B cell (primary cell): ENCODE measurements at regions not wholly inside any gene's neighbourhood (a gene's known extent, or its start where the extent isn't known, plus 50 kb on each side); places are given as distances from the start of the nearest gene placed in this dataset.

Source experiments
- ATAC-seq: fragments of 200-7000 bp; cut with Tn5 transposase; one replicate; pipeline ENCODE4 v1.10.0; 2021; ENCODE audit warnings: low read depth, mild to moderate bottlenecking, moderate number of reproducible peaks, moderate library complexity
- CTCF ChIA-PET: fragments of 350-600 bp; sonication (Branson Sonifier 250); formaldehyde crosslinking; loops from one replicate; lab custom pipeline; 2021; ENCODE audit warnings: antibody characterized with exemption, inconsistent platforms; lab: Charles Lee
- POLR2A ChIA-PET: fragments of 350-600 bp; sonication (Branson Sonifier 250); formaldehyde crosslinking; loops from one replicate; lab custom pipeline; 2021; ENCODE audit warnings: antibody characterized with exemption; lab: Charles Lee
- DNase-seq: peaks from one replicate; pipeline ENCODE4 v3.0.0; 2013
- H2AFZ ChIP-seq: 2 replicates; pipeline ENCODE4 v1.6.1; 2012; ENCODE audit warnings: mild to moderate bottlenecking, low read depth, low read length; ENCODE audit not compliant: insufficient read depth, poor library complexity, severe bottlenecking
- H3K27ac ChIP-seq, 2 donors: 1 replicate in 1 of 2; 2 replicates in 1 of 2; pipeline ENCODE4 v1.5.1; 2012 to 2013; ENCODE audit warnings: low read length in 2 of 2, mild to moderate bottlenecking in 2 of 2, moderate library complexity in 1 of 2
- H3K27me3 ChIP-seq, 4 experiments: fragments of 200-600 bp in 1 of 4; sonication (generic) in 1 of 4; replicated peaks in 1 of 4; 1 replicate in 2 of 4; 2 replicates in 2 of 4; pipeline versions ENCODE4 v1.6.1 to v1.7.0; 2013 to 2016; ENCODE audit warnings: low read length in 3 of 4, mild to moderate bottlenecking in 2 of 4, mixed read lengths in 1 of 4, moderate library complexity in 1 of 4; ENCODE audit not compliant: insufficient read depth in 4 of 4, control insufficient read depth in 3 of 4; ENCODE audit errors: control extremely low read depth in 1 of 4
- H3K36me3 ChIP-seq, 2 experiments: replicated peaks in 1 of 2; 1 replicate in 1 of 2; 2 replicates in 1 of 2; pipeline versions ENCODE4 v1.6.1 to v1.7.1; 2013; ENCODE audit warnings: low read length in 1 of 2; ENCODE audit not compliant: insufficient read depth in 2 of 2, control insufficient read depth in 1 of 2; ENCODE audit errors: control extremely low read depth in 1 of 2, extremely low read depth in 1 of 2
- H3K4me1 ChIP-seq, 2 donors: fragments of 200-600 bp in 1 of 2; sonication (generic) in 1 of 2; 1 replicate in 1 of 2; 2 replicates in 1 of 2; pipeline versions ENCODE4 v1.5.1 to v1.6.1; 2013 to 2017; ENCODE audit warnings: low read length in 2 of 2; ENCODE audit not compliant: control insufficient read depth in 2 of 2, insufficient read depth in 2 of 2
- H3K4me2 ChIP-seq: replicated peaks from 2 replicates; pipeline ENCODE3; 2012; ENCODE audit warnings: mild to moderate bottlenecking, low read depth, low read length; ENCODE audit not compliant: poor library complexity, severe bottlenecking
- H3K4me3 ChIP-seq, 5 experiments: fragments of 200-600 bp in 1 of 5; sonication (generic) in 1 of 5; 1 replicate in 3 of 5; 2 replicates in 2 of 5; pipeline versions ENCODE4 v1.5.1 to v1.7.0; 2011 to 2016; ENCODE audit warnings: low read length in 4 of 5, mild to moderate bottlenecking in 4 of 5, low read depth in 2 of 5, control low read depth in 1 of 5, moderate library complexity in 1 of 5; ENCODE audit not compliant: insufficient read depth in 1 of 5; ENCODE audit errors: control extremely low read depth in 1 of 5, extremely low read depth in 1 of 5
- H3K79me2 ChIP-seq: fragments of 200-600 bp; sonication (generic); one replicate; pipeline ENCODE4 v1.6.0; 2016; ENCODE audit warnings: low read length; ENCODE audit not compliant: control insufficient read depth, insufficient read depth
- H3K9ac ChIP-seq: fragments of 200-600 bp; sonication (generic); 2 replicates; pipeline ENCODE4 v1.6.1; 2017; ENCODE audit warnings: mild to moderate bottlenecking, low read length, moderate library complexity
- H3K9me3 ChIP-seq, 3 donors: one replicate each; pipeline versions ENCODE4 v1.6.1 to v1.7.1; 2013; ENCODE audit warnings: low read length in 2 of 3; ENCODE audit not compliant: control insufficient read depth in 2 of 3, insufficient read depth in 1 of 3; ENCODE audit errors: control extremely low read depth in 1 of 3
- H4K20me1 ChIP-seq: 2 replicates; pipeline ENCODE4 v1.6.0; 2012; ENCODE audit warnings: mild to moderate bottlenecking, low read length; ENCODE audit not compliant: insufficient read depth, control insufficient read depth, poor library complexity, severe bottlenecking
- H3K27ac Mint-ChIP-seq: one replicate; pipeline ENCODE4 v1.8.0; 2021; ENCODE audit warnings: mixed read lengths
- H3K27me3 Mint-ChIP-seq: one replicate; pipeline ENCODE4 v1.8.0; 2021; ENCODE audit warnings: mixed read lengths
- H3K4me1 Mint-ChIP-seq: one replicate; pipeline ENCODE4 v1.8.0; 2021; ENCODE audit warnings: mixed read lengths
- H3K4me3 Mint-ChIP-seq: one replicate; pipeline ENCODE4 v1.8.0; 2021; ENCODE audit warnings: mixed read lengths
- H3K9me3 Mint-ChIP-seq: one replicate; pipeline ENCODE4 v1.8.0; 2022; ENCODE audit warnings: mixed read lengths; ENCODE audit not compliant: insufficient read depth
- EZH2 ChIP-seq: IDR thresholded peaks from 2 replicates; pipeline ENCODE4 v1.6.1; 2012; ENCODE audit warnings: borderline replicate concordance, low read depth, mild to moderate bottlenecking, moderate library complexity, low read length; ENCODE audit not compliant: insufficient read depth, poor library complexity, severe bottlenecking
- WGBS: methylation state at CpG from one replicate; pipeline ENCODE4 v1.1.5; 2013; ENCODE audit warnings: missing lambda C conversion rate; ENCODE audit not compliant: insufficient coverage; 5-methylcytosine and 5-hydroxymethylcytosine counted together
- intact Hi-C: fragments of 100-400 bp; cut with micrococcal nuclease; formaldehyde crosslinking; loops from one replicate; pipeline ENCODE4 v1.10.0; 2022
- TF ChIP-seq, protein P1 (sequence below): fragments of 200-600 bp; IDR thresholded peaks from one replicate; pipeline ENCODE4 v1.8.0; 2022; ENCODE audit warnings: antibody characterized with exemption, mild to moderate bottlenecking

DNA sequence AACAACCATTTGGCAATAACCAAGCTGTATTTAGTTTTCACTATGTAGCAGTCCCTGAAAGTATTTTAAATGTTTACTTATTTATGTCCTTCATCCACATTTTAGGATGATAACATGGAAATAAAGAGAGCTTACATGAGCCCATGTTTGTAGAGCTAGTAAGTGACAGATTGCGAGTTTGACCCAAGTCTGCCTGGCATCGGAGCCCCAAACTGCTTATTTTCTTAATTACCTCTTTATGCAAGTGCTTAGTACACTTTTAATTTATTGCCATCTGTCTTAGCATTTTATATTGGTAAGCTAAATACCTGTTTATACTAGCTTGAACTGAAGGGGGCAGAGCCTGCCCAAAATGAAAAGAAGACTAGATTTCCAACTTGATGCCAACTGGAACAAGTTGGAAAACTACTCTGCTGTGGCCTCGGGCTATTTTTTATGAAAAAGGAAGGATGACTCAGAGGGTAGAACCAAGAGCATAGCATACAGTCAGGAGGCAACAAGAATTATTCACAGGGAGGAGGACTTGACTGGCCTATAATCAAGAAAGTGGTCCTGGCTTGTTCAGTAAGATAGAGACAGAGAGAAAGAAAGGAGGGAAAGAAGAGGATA, 150.2 kb downstream of the NDFIP2 start:
- 70% methylated on average over 1 of the region's 3 CpGs for WGBS
- ChIA-PET CTCF (no interaction called here), POLR2A (no interaction called here)
- TF ChIP-seq, protein P1, sequence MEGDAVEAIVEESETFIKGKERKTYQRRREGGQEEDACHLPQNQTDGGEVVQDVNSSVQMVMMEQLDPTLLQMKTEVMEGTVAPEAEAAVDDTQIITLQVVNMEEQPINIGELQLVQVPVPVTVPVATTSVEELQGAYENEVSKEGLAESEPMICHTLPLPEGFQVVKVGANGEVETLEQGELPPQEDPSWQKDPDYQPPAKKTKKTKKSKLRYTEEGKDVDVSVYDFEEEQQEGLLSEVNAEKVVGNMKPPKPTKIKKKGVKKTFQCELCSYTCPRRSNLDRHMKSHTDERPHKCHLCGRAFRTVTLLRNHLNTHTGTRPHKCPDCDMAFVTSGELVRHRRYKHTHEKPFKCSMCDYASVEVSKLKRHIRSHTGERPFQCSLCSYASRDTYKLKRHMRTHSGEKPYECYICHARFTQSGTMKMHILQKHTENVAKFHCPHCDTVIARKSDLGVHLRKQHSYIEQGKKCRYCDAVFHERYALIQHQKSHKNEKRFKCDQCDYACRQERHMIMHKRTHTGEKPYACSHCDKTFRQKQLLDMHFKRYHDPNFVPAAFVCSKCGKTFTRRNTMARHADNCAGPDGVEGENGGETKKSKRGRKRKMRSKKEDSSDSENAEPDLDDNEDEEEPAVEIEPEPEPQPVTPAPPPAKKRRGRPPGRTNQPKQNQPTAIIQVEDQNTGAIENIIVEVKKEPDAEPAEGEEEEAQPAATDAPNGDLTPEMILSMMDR, result no peak
- no peak for TF ChIP-seq EZH2
- intact Hi-C loops, result no loop called here
- Histone ChIP-seq H3K79me2 (no peaks in the 10 kb centered on the region), H3K9ac (no peak overlapping the region), H4K20me1 (no peaks in the 10 kb centered on the region), H3K27ac (no peak overlapping the region), H3K36me3 (no peaks in the 10 kb centered on the region), H3K4me3 (no peak overlapping the region), H3K9me3 (no peaks in the 10 kb centered on the region), H3K4me2 (no peak overlapping the region), H3K27me3 (no peaks in the 10 kb centered on the region), H2AFZ (no peak overlapping the region), H3K4me1 (no peaks in the 10 kb centered on the region)
- Mint-ChIP-seq H3K27ac (no peak overlapping the region), H3K4me3 (no peak overlapping the region), H3K9me3 (no peaks in the 10 kb centered on the region), H3K4me1 (no peaks in the 10 kb centered on the region), H3K27me3 (no peaks in the 10 kb centered on the region)
- DNase-seq (no peak), ATAC-seq (no peak)

DNA sequence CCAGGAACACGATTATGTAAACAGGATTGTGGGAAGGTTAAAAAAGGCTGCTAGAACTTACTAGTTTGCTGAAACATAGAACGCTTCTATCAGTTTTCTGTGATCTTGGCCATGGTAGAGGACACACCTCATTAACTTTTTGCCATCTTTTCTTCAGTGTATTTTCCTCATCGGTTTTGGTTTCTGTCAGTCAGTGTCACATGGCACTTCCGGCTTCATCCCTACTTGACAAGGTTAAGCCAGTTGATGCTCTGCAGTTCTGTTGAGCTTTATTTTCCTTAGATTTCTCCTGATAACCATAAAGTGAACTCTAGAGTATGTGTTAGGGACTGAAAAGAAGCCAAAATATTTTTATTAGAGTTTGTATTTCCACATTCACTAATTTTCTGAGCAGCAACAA, 147.5 kb downstream of the NDFIP2 start:
- H3K4me1 Mint-ChIP-seq, result no peaks in the 10 kb centered on the region
- H4K20me1 ChIP-seq, result no peaks in the 10 kb centered on the region
- intact Hi-C loops, result no loop called here
- H3K27ac ChIP-seq, result no peak overlapping the region
- ChIA-PET POLR2A (no interaction called here), CTCF (no interaction called here)
- H3K36me3 ChIP-seq, result no peaks in the 10 kb centered on the region
- no peaks in the 10 kb centered on the region for H3K27me3 ChIP-seq
- H3K9ac ChIP-seq, result no peak overlapping the region
- H3K9me3 ChIP-seq, result no peaks in the 10 kb centered on the region
- ATAC-seq (no peak), DNase-seq (no peak)
- no peak overlapping the region for H3K27ac Mint-ChIP-seq
- H3K27me3 Mint-ChIP-seq, result no peaks in the 10 kb centered on the region
- H3K79me2 ChIP-seq, result no peaks in the 10 kb centered on the region
- no peak for TF ChIP-seq EZH2
- TF ChIP-seq, protein P1, result no peak
- 78% methylated on average over 3 of the region's 4 CpGs for WGBS
- no peaks in the 10 kb centered on the region for H3K4me1 ChIP-seq
- no peak overlapping the region for H3K4me3 ChIP-seq
- no peak overlapping the region for H3K4me2 ChIP-seq
- H3K9me3 Mint-ChIP-seq, result no peaks in the 10 kb centered on the region
- H2AFZ ChIP-seq, result no peak overlapping the region
- H3K4me3 Mint-ChIP-seq, result no peak overlapping the region
